ENCODE measurements at regions not wholly inside any gene's neighbourhood (a gene's known extent, or its start where the extent isn't known, plus 50 kb on each side); places are given as distances from the start of the nearest gene placed in this dataset.

- no peak for DNase-seq (ENCODE audit: low read depth, low spot score)
These were observed 349.7 kb downstream of the LIG4 start for GRCh38 chr13:107865643-107866031.

GRCh38 chr13:107865318-107865575, 350.1 kb downstream of the LIG4 start:
- no peak for DNase-seq (ENCODE audit: low read depth, low spot score)

- no peak for DNase-seq (ENCODE audit: low read depth, low spot score)
These were observed 350.6 kb downstream of the LIG4 start for GRCh38 chr13:107864543-107865317.

GRCh38 chr13:107860284-107860683, 355.1 kb downstream of the LIG4 start:
- no peak for DNase-seq (ENCODE audit: low read depth, low spot score)

GRCh38 chr13:107854880-107855279, 360.5 kb downstream of the LIG4 start:
- DNase-seq (ENCODE audit: low read depth, low spot score) = no peak

GRCh38 chr13:107852072-107852471, 363.3 kb downstream of the LIG4 start:
- no peak for DNase-seq (ENCODE audit: low read depth, low spot score)

- no peak for DNase-seq (ENCODE audit: low read depth, low spot score)
These were observed 363.7 kb downstream of the LIG4 start for GRCh38 chr13:107851670-107852069.

GRCh38 chr13:107847406-107847805, 367.9 kb downstream of the LIG4 start:
- no peak for DNase-seq (ENCODE audit: low read depth, low spot score)

- DNase-seq (ENCODE audit: low read depth, low spot score) = no peak
These were observed 368.7 kb downstream of the LIG4 start for GRCh38 chr13:107846642-107847041.

GRCh38 chr13:107845911-107846310, 369.4 kb downstream of the LIG4 start:
- DNase-seq (ENCODE audit: low read depth, low spot score) = no peak

GRCh38 chr13:107843681-107844080, 371.7 kb downstream of the LIG4 start:
- no peak for DNase-seq (ENCODE audit: low read depth, low spot score)

- no peak for DNase-seq (ENCODE audit: low read depth, low spot score)
These were observed 372.1 kb downstream of the LIG4 start for GRCh38 chr13:107843281-107843680.

- DNase-seq (ENCODE audit: low read depth, low spot score) = no peak
These were observed 372.7 kb downstream of the LIG4 start for GRCh38 chr13:107842562-107843180.

GRCh38 chr13:107838588-107839161, 376.7 kb downstream of the LIG4 start:
- DNase-seq (ENCODE audit: low read depth, low spot score) = no peak

GRCh38 chr13:107836685-107837084, 378.7 kb downstream of the LIG4 start:
- DNase-seq (ENCODE audit: low read depth, low spot score) = no peak

- DNase-seq (ENCODE audit: low read depth, low spot score) = no peak
These were observed 379.9 kb downstream of the LIG4 start for GRCh38 chr13:107835339-107836018.

GRCh38 chr13:107834717-107835116, 380.6 kb downstream of the LIG4 start:
- DNase-seq (ENCODE audit: low read depth, low spot score) = no peak

GRCh38 chr13:107834281-107834680, 381.1 kb downstream of the LIG4 start:
- no peak for DNase-seq (ENCODE audit: low read depth, low spot score)

GRCh38 chr13:107832500-107833100, 382.7 kb downstream of the LIG4 start:
- DNase-seq (ENCODE audit: low read depth, low spot score) = no peak

GRCh38 chr13:107830804-107831203, 384.5 kb downstream of the LIG4 start:
- DNase-seq (ENCODE audit: low read depth, low spot score) = no peak

GRCh38 chr13:107827840-107828549, 387.3 kb downstream of the LIG4 start:
- DNase-seq (ENCODE audit: low read depth, low spot score) = no peak

All from pulmonary artery endothelial cell (primary cell).